GM21737 (cell line): ENCODE measurements at regions not wholly inside any gene's neighbourhood (a gene's known extent, or its start where the extent isn't known, plus 50 kb on each side); places are given as distances from the start of the nearest gene placed in this dataset.

Experiments
- ATAC-seq: cut with Tn5 transposase; IDR thresholded peaks from one replicate; pipeline ENCODE4 v1.9.1; 2021; ENCODE audit warnings: mild to moderate bottlenecking, moderate library complexity; ENCODE audit not compliant: unreplicated experiment

GRCh38 chr1:61627365-61627764 lies 97.6 kb downstream of the TM2D1 start:
- ATAC-seq = no peak

GRCh38 chr1:61626816-61627215 lies 98.1 kb downstream of the TM2D1 start:
- ATAC-seq = no peak

- no peak for ATAC-seq
These were observed 101.1 kb downstream of the TM2D1 start for GRCh38 chr1:61623852-61624251.

GRCh38 chr1:61620536-61620935 lies 104.4 kb downstream of the TM2D1 start:
- ATAC-seq = no peak

- no peak for ATAC-seq
These were observed 106.2 kb downstream of the TM2D1 start for GRCh38 chr1:61618755-61619154.

- ATAC-seq = no peak
These were observed 106.7 kb downstream of the TM2D1 start for GRCh38 chr1:61618193-61618592.

- ATAC-seq = no peak
These were observed 108.1 kb downstream of the TM2D1 start for GRCh38 chr1:61616830-61617229.

- no peak for ATAC-seq
These were observed 112.3 kb downstream of the TM2D1 start for GRCh38 chr1:61612602-61613001.

- ATAC-seq = no peak
These were observed 115.9 kb downstream of the TM2D1 start for GRCh38 chr1:61609040-61609439.

- no peak for ATAC-seq
These were observed 117.5 kb downstream of the TM2D1 start for GRCh38 chr1:61607448-61607847.

- ATAC-seq = no peak
These were observed 118.3 kb downstream of the TM2D1 start for GRCh38 chr1:61606448-61607312.

- ATAC-seq = no peak
These were observed 119.2 kb downstream of the TM2D1 start for GRCh38 chr1:61605607-61606321.

GRCh38 chr1:61604684-61605083 lies 120.3 kb downstream of the TM2D1 start:
- no peak for ATAC-seq

- ATAC-seq = no peak
These were observed 120.7 kb downstream of the TM2D1 start for GRCh38 chr1:61604261-61604660.

- no peak for ATAC-seq
These were observed 122.3 kb downstream of the TM2D1 start for GRCh38 chr1:61602663-61603062.

GRCh38 chr1:61597601-61598000 lies 127.3 kb downstream of the TM2D1 start:
- no peak for ATAC-seq

- no peak for ATAC-seq
These were observed 131.6 kb downstream of the TM2D1 start for GRCh38 chr1:61593331-61593730.

- ATAC-seq = no peak
These were observed 133.6 kb downstream of the TM2D1 start for GRCh38 chr1:61591351-61591750.

- ATAC-seq = peak; percentile 74
These were observed 135.9 kb downstream of the TM2D1 start for GRCh38 chr1:61588736-61589672.

GRCh38 chr1:61585714-61586113 lies 139.2 kb downstream of the TM2D1 start:
- no peak for ATAC-seq

- no peak for ATAC-seq
These were observed 141.2 kb downstream of the TM2D1 start for GRCh38 chr1:61583703-61584102.
